HepG2 (cell line): ENCODE measurements at regions not wholly inside any gene's neighbourhood (a gene's known extent, or its start where the extent isn't known, plus 50 kb on each side); places are given as distances from the start of the nearest gene placed in this dataset.

Experiments used
- ATAC-seq: fragments of 200-7000 bp; cut with Tn5 transposase; 3 replicates; pipeline ENCODE4 v1.9.1; 2020; ENCODE audit warnings: mild to moderate bottlenecking, moderate library complexity
- BruUV-seq: library from RNA; stranded (reverse); fragments of 400-500 nt; replicated peaks from 2 replicates; lab custom pipeline; 2021; lab: Mats Ljungman, UMichigan
- CTCF ChIA-PET: fragments of 300-600 bp; formaldehyde crosslinking; extraction: SDS; loops from one replicate; lab custom pipeline; 2021; ENCODE audit warnings: low total read pairs, inconsistent platforms, low intra/inter-chr PET ratio; lab: Yijun Ruan, JAX
- POLR2A ChIA-PET: fragments of 350-600 bp; sonication (Branson Sonifier 250); formaldehyde crosslinking; loops from one replicate; lab custom pipeline; 2020; ENCODE audit warnings: antibody characterized with exemption, inconsistent platforms; lab: Yijun Ruan, JAX
- DNase-seq: peaks from one replicate; pipeline ENCODE4 v3.0.0-alpha.2; 2015; ENCODE audit warnings: low spot score
- FAIRE-seq: peaks from 3 replicates; lab custom pipeline; 2011; peaks lifted over from hg19 to GRCh38; lab: Jason Lieb, UNC
- H2AFZ ChIP-seq: one replicate; pipeline ENCODE4 v1.6.1; 2011; ENCODE audit warnings: low read length, inconsistent platforms
- H3K27ac ChIP-seq: fragments of 300-600 bp; 3 replicates; pipeline ENCODE4 v1.8.0; 2011; ENCODE audit warnings: mixed run types, mild to moderate bottlenecking, mixed read lengths, low read length, inconsistent platforms; ENCODE audit not compliant: insufficient read depth; ENCODE audit errors: extremely low read length
- H3K27me3 ChIP-seq, 2 experiments: fragments of 200-600 bp in 1 of 2; 2 replicates in 1 of 2; 3 replicates in 1 of 2; pipeline versions ENCODE4 v1.6.0 to v1.8.0; 2011; ENCODE audit warnings: low read length in 2 of 2, mild to moderate bottlenecking in 2 of 2, moderate library complexity in 2 of 2, inconsistent platforms in 1 of 2; ENCODE audit not compliant: insufficient read depth in 2 of 2, control insufficient read depth in 1 of 2
- H3K36me3 ChIP-seq, 2 experiments: fragments of 200-600 bp in 1 of 2; replicated peaks in 1 of 2; 2 replicates in 1 of 2; 3 replicates in 1 of 2; pipeline versions ENCODE4 v1.5.1 to v1.8.0; 2011; ENCODE audit warnings: low read length in 2 of 2, inconsistent platforms in 1 of 2; ENCODE audit not compliant: insufficient read depth in 2 of 2, control insufficient read depth in 1 of 2
- H3K4me1 ChIP-seq: 2 replicates; pipeline ENCODE4 v1.5.1; 2012; ENCODE audit warnings: low read length, inconsistent platforms; ENCODE audit not compliant: insufficient read depth
- H3K4me2 ChIP-seq: 2 replicates; pipeline ENCODE4 v1.6.0; 2011; ENCODE audit warnings: low read depth, low read length, inconsistent platforms
- H3K4me3 ChIP-seq, 3 experiments: fragments of 200-600 bp in 1 of 3; sonication (generic), shearing (Covaris generic) in 1 of 3; replicated peaks in 1 of 3; 2 replicates each; pipeline ENCODE4 v1.5.1; 2011 to 2016; ENCODE audit warnings: low read length in 3 of 3, inconsistent platforms in 2 of 3, low read depth in 2 of 3, mild to moderate bottlenecking in 2 of 3, control low read depth in 1 of 3, mixed read lengths in 1 of 3; ENCODE audit not compliant: insufficient read depth in 1 of 3
- H3K79me2 ChIP-seq: one replicate; pipeline ENCODE4 v1.6.1; 2011; ENCODE audit warnings: low read length, inconsistent platforms; ENCODE audit not compliant: insufficient read depth
- H3K9ac ChIP-seq: 2 replicates; pipeline ENCODE4 v1.6.0; 2011; ENCODE audit warnings: mild to moderate bottlenecking, low read depth, low read length, inconsistent platforms; ENCODE audit not compliant: insufficient read depth
- H3K9me3 ChIP-seq: 2 replicates; pipeline ENCODE4 v1.5.1; 2012; ENCODE audit warnings: mild to moderate bottlenecking, low read length
- H4K20me1 ChIP-seq: 2 replicates; pipeline ENCODE4 v1.6.0; 2011; ENCODE audit warnings: inconsistent platforms, mild to moderate bottlenecking, low read length, moderate library complexity; ENCODE audit not compliant: insufficient read depth
- CBFB ChIP-seq: sonication (generic); formaldehyde crosslinking; IDR thresholded peaks from 2 replicates; pipeline ENCODE4 v1.4.0; 2020; ENCODE audit warnings: missing genetic modification reagents
- CHCHD3 ChIP-seq: sonication (generic); formaldehyde crosslinking; IDR thresholded peaks from 2 replicates; pipeline ENCODE4 v1.8.0; 2022; ENCODE audit warnings: mild to moderate bottlenecking, missing genetic modification reagents, moderate library complexity
- MEIS1 ChIP-seq: sonication (generic); formaldehyde crosslinking; IDR thresholded peaks from 2 replicates; pipeline ENCODE4 v1.9.0; 2021; ENCODE audit warnings: mild to moderate bottlenecking, missing genetic modification reagents, moderate library complexity, borderline replicate concordance
- NFE2L1 ChIP-seq: sonication (generic); formaldehyde crosslinking; IDR thresholded peaks from 2 replicates; pipeline ENCODE4 v1.4.0; 2020; ENCODE audit warnings: missing genetic modification reagents, mild to moderate bottlenecking, borderline replicate concordance
- SALL2 ChIP-seq: sonication (generic); formaldehyde crosslinking; IDR thresholded peaks from 2 replicates; pipeline ENCODE4 v1.8.1; 2023; ENCODE audit warnings: mild to moderate bottlenecking, missing genetic modification reagents, inconsistent platforms
- SIX1 ChIP-seq: sonication (generic); formaldehyde crosslinking; IDR thresholded peaks from 2 replicates; pipeline ENCODE4 v1.4.0; 2020; ENCODE audit warnings: missing genetic modification reagents, borderline replicate concordance
- SNAI1 ChIP-seq: sonication (generic); formaldehyde crosslinking; IDR thresholded peaks from 2 replicates; pipeline ENCODE4 v1.5.0; 2020; ENCODE audit warnings: mild to moderate bottlenecking, missing genetic modification reagents, borderline replicate concordance
- SUZ12 ChIP-seq: fragments of 150-350 bp; IDR thresholded peaks from 2 replicates; pipeline ENCODE4 v1.6.1; 2014; ENCODE audit warnings: low read depth, low read length
- ZNF331 ChIP-seq: sonication (generic); formaldehyde crosslinking; IDR thresholded peaks from 2 replicates; pipeline ENCODE4 v1.4.0; 2020; ENCODE audit warnings: missing genetic modification reagents
- ZNF451 ChIP-seq: sonication (generic); formaldehyde crosslinking; IDR thresholded peaks from 2 replicates; pipeline ENCODE4 v1.5.0; 2020; ENCODE audit warnings: mild to moderate bottlenecking, missing genetic modification reagents
- ZNF619 ChIP-seq: sonication (generic); formaldehyde crosslinking; IDR thresholded peaks from 2 replicates; pipeline ENCODE4 v1.4.0; 2020; ENCODE audit warnings: mild to moderate bottlenecking, missing genetic modification reagents
- ZNF768 ChIP-seq: sonication (generic); formaldehyde crosslinking; IDR thresholded peaks from 2 replicates; pipeline ENCODE4 v1.4.0; 2020; ENCODE audit warnings: missing genetic modification reagents
- ZNF773 ChIP-seq: sonication (generic); formaldehyde crosslinking; IDR thresholded peaks from 2 replicates; pipeline ENCODE4 v1.4.0; 2020; ENCODE audit warnings: missing genetic modification reagents, borderline replicate concordance
- WGBS: methylation state at CpG from one replicate; pipeline ENCODE4 v1.1.6; 2017; ENCODE audit warnings: low lambda C conversion rate; 5-methylcytosine and 5-hydroxymethylcytosine counted together
- in situ Hi-C: cut with HindIII; loops from 2 replicates; pipeline ENCODE4 v1.10.0; 2017; ENCODE audit warnings: low pct_unique_long_range_greater_than_20kb; ENCODE audit not compliant: extremely low pct_ligation_motif_present
- intact Hi-C: fragments of 100-400 bp; cut with micrococcal nuclease; formaldehyde crosslinking; loops from one replicate; pipeline ENCODE4 v1.10.0; 2022; ENCODE audit not compliant: unreplicated experiment
- TF ChIP-seq, protein P1 (sequence below): sonication (generic); formaldehyde crosslinking; IDR thresholded peaks from 2 replicates; pipeline ENCODE4 v1.4.0; 2020; ENCODE audit warnings: missing genetic modification reagents
- TF ChIP-seq, protein P2 (sequence below): sonication (generic); formaldehyde crosslinking; conservative IDR thresholded peaks from 2 replicates; pipeline ENCODE4 v1.8.0; 2022; ENCODE audit warnings: mild to moderate bottlenecking, moderate library complexity, missing genetic modification reagents

DNA sequence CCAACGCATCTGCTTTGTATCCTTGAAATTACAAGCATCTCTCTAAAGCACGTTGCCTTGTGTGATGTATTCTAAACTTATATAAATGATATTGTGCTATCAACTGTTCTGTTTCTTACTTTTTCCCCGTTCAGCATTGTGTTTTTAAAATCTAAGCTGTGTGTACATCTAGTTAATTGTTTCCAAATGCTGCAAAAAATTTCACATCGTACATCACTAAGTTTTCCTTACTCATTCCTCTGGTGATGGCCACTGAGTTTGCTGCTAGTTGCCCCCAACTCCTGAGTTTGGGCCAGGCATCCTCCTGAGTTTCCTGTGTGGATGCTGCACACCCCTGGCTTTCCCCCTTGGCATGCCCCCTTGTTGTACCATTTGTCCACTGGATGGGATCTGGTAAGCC lies 139.7 kb downstream of the MYCN start:
- POLR2A ChIA-PET = interaction anchor here (0.9 to 1.5 kb wide), 3 partner anchors 10 to 25 kb away, joined by 3 to 7 read pairs (median 4); no protein-coding TSS in a partner anchor
- CTCF ChIA-PET = no interaction called here
- in situ Hi-C loops = no loop called here

More for the DNA sequence above, 139.7 kb downstream of the MYCN start:
- intact Hi-C loops = no loop called here
- H3K4me1 ChIP-seq = peaks cover 26% of the 10 kb centered on the region
- no peaks in the 10 kb centered on the region for H3K79me2 ChIP-seq
- WGBS = 48% methylated on average over 4 of the region's 4 CpGs
- no peak for ATAC-seq
- H3K9ac ChIP-seq = no peak overlapping the region
- H3K27ac ChIP-seq = no peak overlapping the region
- no peaks in the 10 kb centered on the region for H4K20me1 ChIP-seq
- H3K4me3 ChIP-seq = no peak overlapping the region
- no peaks in the 10 kb centered on the region for H3K36me3 ChIP-seq
- DNase-seq = no peak
- H3K27me3 ChIP-seq = peaks cover 0 to 2% of the 10 kb centered on the region in 2 experiments; a peak in 1 of 5 replicates
- no peak overlapping the region for H2AFZ ChIP-seq
- H3K4me2 ChIP-seq = no peak overlapping the region
- no peak for FAIRE-seq
- BruUV-seq = no TSS peak
- H3K9me3 ChIP-seq = no peaks in the 10 kb centered on the region
- TF ChIP-seq ZNF451 (CRISPR knock-in tag) (no peak), ZNF773 (CRISPR knock-in tag) (no peak), CBFB (CRISPR knock-in tag) (no peak), ZNF331 (CRISPR knock-in tag) (no peak), SUZ12 (no peak), SNAI1 (CRISPR knock-in tag) (no peak), SALL2 (CRISPR knock-in tag) (no peak), NFE2L1 (CRISPR knock-in tag) (no peak), MEIS1 (CRISPR knock-in tag) (no peak), ZNF768 (CRISPR knock-in tag) (no peak), ZNF619 (CRISPR knock-in tag) (no peak), CHCHD3 (no peak), SIX1 (no peak)
- TF ChIP-seq, protein P1, sequence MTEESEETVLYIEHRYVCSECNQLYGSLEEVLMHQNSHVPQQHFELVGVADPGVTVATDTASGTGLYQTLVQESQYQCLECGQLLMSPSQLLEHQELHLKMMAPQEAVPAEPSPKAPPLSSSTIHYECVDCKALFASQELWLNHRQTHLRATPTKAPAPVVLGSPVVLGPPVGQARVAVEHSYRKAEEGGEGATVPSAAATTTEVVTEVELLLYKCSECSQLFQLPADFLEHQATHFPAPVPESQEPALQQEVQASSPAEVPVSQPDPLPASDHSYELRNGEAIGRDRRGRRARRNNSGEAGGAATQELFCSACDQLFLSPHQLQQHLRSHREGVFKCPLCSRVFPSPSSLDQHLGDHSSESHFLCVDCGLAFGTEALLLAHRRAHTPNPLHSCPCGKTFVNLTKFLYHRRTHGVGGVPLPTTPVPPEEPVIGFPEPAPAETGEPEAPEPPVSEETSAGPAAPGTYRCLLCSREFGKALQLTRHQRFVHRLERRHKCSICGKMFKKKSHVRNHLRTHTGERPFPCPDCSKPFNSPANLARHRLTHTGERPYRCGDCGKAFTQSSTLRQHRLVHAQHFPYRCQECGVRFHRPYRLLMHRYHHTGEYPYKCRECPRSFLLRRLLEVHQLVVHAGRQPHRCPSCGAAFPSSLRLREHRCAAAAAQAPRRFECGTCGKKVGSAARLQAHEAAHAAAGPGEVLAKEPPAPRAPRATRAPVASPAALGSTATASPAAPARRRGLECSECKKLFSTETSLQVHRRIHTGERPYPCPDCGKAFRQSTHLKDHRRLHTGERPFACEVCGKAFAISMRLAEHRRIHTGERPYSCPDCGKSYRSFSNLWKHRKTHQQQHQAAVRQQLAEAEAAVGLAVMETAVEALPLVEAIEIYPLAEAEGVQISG (CRISPR knock-in tag) = no peak
- TF ChIP-seq, protein P2, sequence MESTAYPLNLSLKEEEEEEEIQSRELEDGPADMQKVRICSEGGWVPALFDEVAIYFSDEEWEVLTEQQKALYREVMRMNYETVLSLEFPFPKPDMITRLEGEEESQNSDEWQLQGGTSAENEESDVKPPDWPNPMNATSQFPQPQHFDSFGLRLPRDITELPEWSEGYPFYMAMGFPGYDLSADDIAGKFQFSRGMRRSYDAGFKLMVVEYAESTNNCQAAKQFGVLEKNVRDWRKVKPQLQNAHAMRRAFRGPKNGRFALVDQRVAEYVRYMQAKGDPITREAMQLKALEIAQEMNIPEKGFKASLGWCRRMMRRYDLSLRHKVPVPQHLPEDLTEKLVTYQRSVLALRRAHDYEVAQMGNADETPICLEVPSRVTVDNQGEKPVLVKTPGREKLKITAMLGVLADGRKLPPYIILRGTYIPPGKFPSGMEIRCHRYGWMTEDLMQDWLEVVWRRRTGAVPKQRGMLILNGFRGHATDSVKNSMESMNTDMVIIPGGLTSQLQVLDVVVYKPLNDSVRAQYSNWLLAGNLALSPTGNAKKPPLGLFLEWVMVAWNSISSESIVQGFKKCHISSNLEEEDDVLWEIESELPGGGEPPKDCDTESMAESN (CRISPR knock-in tag) = no peak
